Right cardiac atrium (tissue), 5 donors: ENCODE measurements at regions not wholly inside any gene's neighbourhood (a gene's known extent, or its start where the extent isn't known, plus 50 kb on each side); places are given as distances from the start of the nearest gene placed in this dataset.

Experiments used
- ATAC-seq, 2 donors: fragments of 200-7000 bp; cut with Tn5 transposase; one replicate each; pipeline versions ENCODE4 v1.8.0 to v1.9.1; 2020; ENCODE audit warnings: moderate library complexity in 2 of 2, mild to moderate bottlenecking in 1 of 2
- DNase-seq, 3 donors: peaks; one replicate each; pipeline ENCODE4 v3.0.0-alpha.2; 2020
- H3K27ac ChIP-seq: one replicate; pipeline ENCODE4 v1.5.1; 2013; ENCODE audit warnings: mild to moderate bottlenecking, low read length, control low read depth, moderate library complexity
- H3K27me3 ChIP-seq: one replicate; pipeline ENCODE4 v1.6.1; 2013; ENCODE audit not compliant: control insufficient read depth, insufficient read depth
- H3K4me1 ChIP-seq: one replicate; pipeline ENCODE4 v1.6.1; 2013; ENCODE audit warnings: low read length; ENCODE audit not compliant: control insufficient read depth, insufficient read depth
- H3K4me3 ChIP-seq: one replicate; pipeline ENCODE4 v1.5.1; 2013; ENCODE audit warnings: low read length, control low read depth
- H3K9me3 ChIP-seq: one replicate; pipeline ENCODE4 v1.6.1; 2013; ENCODE audit warnings: low read length; ENCODE audit not compliant: control insufficient read depth
- WGBS: extraction: QIAGEN DNeasy Blood & Tissue Kit; methylation state at CpG from one replicate; pipeline ENCODE4 v1.1.7; 2013; 5-methylcytosine and 5-hydroxymethylcytosine counted together
- intact Hi-C, 4 donors: fragments of 100-400 bp; cut with DNase I; formaldehyde crosslinking; loops; one replicate each; pipeline versions ENCODE4 v1.11.0 to v1.14.0; 2022 to 2023
- donor health status: healthy with polysubstance abuse.
- donor health status: DM: no; HTN: yes; CAD: no.
- donor health status: DM: no; HTN: no; CAD: no.
- donor health status: DM: no; HTN: yes; CAD: no; lungs with severe emphysema.
- donor health status: DM: yes; HTN: yes; CAD: no.

DNA sequence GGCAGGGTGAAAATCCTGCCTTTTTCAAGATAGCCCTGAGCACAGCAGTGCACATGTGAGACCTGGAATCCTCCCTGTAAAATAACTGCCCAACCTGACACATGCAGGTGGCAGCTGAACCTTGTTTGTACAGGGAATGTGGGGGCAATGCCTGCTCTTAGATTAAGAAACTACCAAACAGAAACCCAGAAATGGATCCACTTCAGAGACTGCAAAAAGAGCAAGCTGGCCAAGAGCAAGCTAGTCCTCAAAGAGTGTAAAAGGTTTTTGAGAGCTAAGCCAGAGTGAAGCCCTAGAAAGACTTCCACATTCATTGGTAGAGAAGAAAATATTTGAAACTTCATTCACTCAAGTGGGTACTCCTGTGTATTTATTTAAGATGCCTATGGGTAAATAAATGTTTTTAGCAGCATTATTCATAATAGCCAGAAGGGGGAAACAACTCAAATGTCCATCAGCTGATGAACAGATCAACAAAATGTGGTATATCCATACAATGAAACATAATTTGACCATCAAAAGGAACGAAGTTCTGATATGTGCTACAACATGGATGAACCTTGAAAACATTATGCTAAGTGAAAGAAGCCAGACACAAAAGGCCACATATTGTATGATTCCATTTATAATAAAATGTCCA is 96.0 kb upstream of the TSC22D2 start:
- no peaks in the 10 kb centered on the region for H3K27me3 ChIP-seq
- ATAC-seq = no peak
- no peaks in the 10 kb centered on the region for H3K9me3 ChIP-seq
- no peak for DNase-seq
- WGBS = 93% methylated on average over 1 of the region's 1 CpG
- intact Hi-C loops = no loop called here
- no peaks in the 10 kb centered on the region for H3K4me1 ChIP-seq
- no peak overlapping the region for H3K27ac ChIP-seq
- H3K4me3 ChIP-seq = no peak overlapping the region

- no peak overlapping the region for H3K4me3 ChIP-seq
- H3K4me1 ChIP-seq = no peaks in the 10 kb centered on the region
- no peaks in the 10 kb centered on the region for H3K9me3 ChIP-seq
- intact Hi-C loops = no loop called here
- WGBS = 82% methylated on average over 1 of the region's 1 CpG
- H3K27me3 ChIP-seq = no peaks in the 10 kb centered on the region
- no peak overlapping the region for H3K27ac ChIP-seq
- DNase-seq (no peak), ATAC-seq (no peak)
Measured at GRCh38 chr3:150311156-150311555, 96.9 kb upstream of the TSC22D2 start.

- H3K27me3 ChIP-seq = no peaks in the 10 kb centered on the region
- no peak for ATAC-seq
- no peak for DNase-seq
- intact Hi-C loops = no loop called here
- H3K27ac ChIP-seq = no peak overlapping the region
- H3K9me3 ChIP-seq = no peaks in the 10 kb centered on the region
- no peak overlapping the region for H3K4me3 ChIP-seq
- WGBS = 90% methylated on average over 3 of the region's 3 CpGs
- no peaks in the 10 kb centered on the region for H3K4me1 ChIP-seq
Measured at GRCh38 chr3:150309557-150309956, 98.5 kb upstream of the TSC22D2 start.

GRCh38 chr3:150309257-150309542 is 98.9 kb upstream of the TSC22D2 start:
- ATAC-seq (no peak), DNase-seq (no peak)
- no peak overlapping the region for H3K27ac ChIP-seq
- intact Hi-C loops = no loop called here
- H3K4me1 ChIP-seq = no peaks in the 10 kb centered on the region
- no peak overlapping the region for H3K4me3 ChIP-seq
- no peaks in the 10 kb centered on the region for H3K9me3 ChIP-seq
- H3K27me3 ChIP-seq = no peaks in the 10 kb centered on the region

- Histone ChIP-seq H3K9me3 (no peaks in the 10 kb centered on the region), H3K27ac (no peak overlapping the region), H3K27me3 (no peaks in the 10 kb centered on the region), H3K4me1 (no peaks in the 10 kb centered on the region), H3K4me3 (no peak overlapping the region)
- ATAC-seq (no peak), DNase-seq (no peak)
- 83% methylated on average over 12 of the region's 12 CpGs for WGBS
- intact Hi-C loops = no loop called here
Measured at GRCh38 chr3:150308481-150309256, 99.4 kb upstream of the TSC22D2 start.

DNA sequence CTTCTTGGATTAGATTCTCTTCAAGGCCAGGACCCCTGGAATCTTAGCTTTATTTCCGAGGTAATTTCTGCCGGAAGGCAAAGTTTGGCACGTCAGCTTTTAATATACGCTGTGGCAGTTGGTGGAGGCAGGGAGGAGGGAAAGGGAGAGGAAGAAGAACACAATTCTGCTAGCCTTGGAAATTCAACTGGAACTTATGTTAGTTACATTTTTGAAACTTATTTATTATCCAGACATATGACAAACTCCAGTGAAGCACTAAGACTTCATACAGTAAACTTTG is 100.1 kb upstream of the TSC22D2 start:
- Histone ChIP-seq H3K27me3 (no peaks in the 10 kb centered on the region), H3K4me3 (no peak overlapping the region), H3K27ac (no peak overlapping the region), H3K4me1 (no peaks in the 10 kb centered on the region), H3K9me3 (no peaks in the 10 kb centered on the region)
- intact Hi-C loops = no loop called here
- ATAC-seq (no peak), DNase-seq (no peak)
- WGBS = 64% methylated on average over 4 of the region's 4 CpGs

DNA sequence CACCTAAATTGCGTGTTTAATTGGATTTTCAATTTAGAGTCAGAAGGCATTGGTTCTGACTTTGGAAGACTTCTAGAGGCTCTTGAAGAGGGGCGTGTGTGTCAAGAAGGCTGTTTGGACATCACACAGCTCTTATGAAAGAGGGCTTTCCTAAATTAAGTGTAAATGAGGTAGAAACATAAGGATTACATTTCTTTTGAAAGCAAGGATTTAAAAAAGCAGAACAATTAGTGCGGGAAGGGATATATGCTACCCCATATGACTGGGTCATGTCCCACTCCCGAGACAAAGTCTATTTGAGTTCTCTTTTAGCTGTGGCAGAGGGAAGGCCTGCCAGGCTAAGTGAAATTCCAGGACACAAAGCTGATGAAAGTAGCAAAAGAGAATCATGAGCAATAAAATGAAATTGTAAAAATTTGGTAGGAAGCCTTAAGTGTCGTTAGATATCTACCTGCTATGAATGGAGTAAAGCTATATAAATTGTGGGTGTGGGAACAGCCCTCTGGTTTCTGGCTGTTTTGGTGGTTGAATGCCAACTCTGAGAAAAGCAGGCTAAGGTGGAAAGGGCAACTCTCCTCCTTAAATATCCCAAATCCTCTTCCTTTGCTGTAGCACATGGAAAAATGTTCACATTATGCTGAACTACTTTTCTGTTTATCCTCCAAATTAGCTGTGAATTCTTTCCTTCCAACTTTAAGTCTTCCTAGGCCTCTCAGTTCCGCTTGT is 100.6 kb upstream of the TSC22D2 start:
- Histone ChIP-seq H3K27ac (no peak overlapping the region), H3K4me1 (no peaks in the 10 kb centered on the region), H3K9me3 (no peaks in the 10 kb centered on the region), H3K27me3 (no peaks in the 10 kb centered on the region), H3K4me3 (no peak overlapping the region)
- 82% methylated on average over 6 of the region's 6 CpGs for WGBS
- intact Hi-C loops = no loop called here
- ATAC-seq (no peak), DNase-seq (no peak)

GRCh38 chr3:150306906-150307305 is 101.2 kb upstream of the TSC22D2 start:
- WGBS = 76% methylated on average over 5 of the region's 5 CpGs
- ATAC-seq (no peak), DNase-seq (no peak)
- Histone ChIP-seq H3K9me3 (no peaks in the 10 kb centered on the region), H3K27me3 (no peaks in the 10 kb centered on the region), H3K4me3 (no peak overlapping the region), H3K27ac (no peak overlapping the region), H3K4me1 (no peaks in the 10 kb centered on the region)
- intact Hi-C loops = no loop called here

- WGBS = 72% methylated on average over 3 of the region's 3 CpGs
- Histone ChIP-seq H3K27ac (no peak overlapping the region), H3K9me3 (no peaks in the 10 kb centered on the region), H3K4me3 (no peak overlapping the region), H3K4me1 (no peaks in the 10 kb centered on the region), H3K27me3 (no peaks in the 10 kb centered on the region)
- ATAC-seq = no peak
- no peak for DNase-seq
- intact Hi-C loops = no loop called here
Measured at GRCh38 chr3:150306083-150306482, 102.0 kb upstream of the TSC22D2 start.

DNA sequence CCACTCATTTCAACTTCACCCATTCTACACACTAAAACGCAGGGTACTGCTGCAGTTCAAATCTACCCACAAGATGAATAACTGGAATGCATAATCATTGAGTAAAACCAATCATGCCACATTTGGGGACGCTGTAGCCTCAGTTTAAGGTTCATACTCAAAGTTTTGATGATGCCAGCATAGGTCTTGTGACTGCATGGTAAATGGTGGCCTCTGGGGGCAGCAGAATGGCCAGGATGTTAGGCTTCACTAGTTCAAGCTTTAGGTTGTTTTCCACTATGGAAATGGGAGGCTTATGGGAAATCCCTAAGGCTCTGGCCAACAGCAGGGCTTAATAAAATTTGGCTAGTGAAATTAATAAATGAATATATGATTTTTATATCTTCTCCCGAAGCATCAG is 104.3 kb upstream of the TSC22D2 start:
- ATAC-seq = no peak

GRCh38 chr3:150302246-150302645 is 105.9 kb upstream of the TSC22D2 start:
- Histone ChIP-seq H3K27me3 (no peaks in the 10 kb centered on the region), H3K4me1 (no peaks in the 10 kb centered on the region), H3K4me3 (no peak overlapping the region), H3K27ac (no peak overlapping the region), H3K9me3 (no peaks in the 10 kb centered on the region)
- intact Hi-C loops = no loop called here
- no peak for DNase-seq
- no peak for ATAC-seq

More for the DNA sequence above, 104.3 kb upstream of the TSC22D2 start:
- Histone ChIP-seq H3K27me3 (no peaks in the 10 kb centered on the region), H3K4me3 (no peak overlapping the region), H3K9me3 (no peaks in the 10 kb centered on the region), H3K4me1 (no peaks in the 10 kb centered on the region), H3K27ac (no peak overlapping the region)
- no peak for DNase-seq
- intact Hi-C loops = no loop called here
- 86% methylated on average over 3 of the region's 3 CpGs for WGBS
